ENCODE measurements at regions not wholly inside any gene's neighbourhood (a gene's known extent, or its start where the extent isn't known, plus 50 kb on each side); places are given as distances from the start of the nearest gene placed in this dataset.
"Not testable (repeated sequence)": the region's sequence is repeated elsewhere in the genome, so short reads cannot be mapped to it uniquely, and the experiment has no call there.

- not testable (repeated sequence) for DNase-seq
These were observed 51.7 kb downstream of the PPIAL4C start for GRCh38 chr1:149635290-149635899.

- peak; percentile 35 to 93 (median 82) for DNase-seq
These were observed 52.9 kb downstream of the PPIAL4C start for GRCh38 chr1:149636286-149637122.

DNA sequence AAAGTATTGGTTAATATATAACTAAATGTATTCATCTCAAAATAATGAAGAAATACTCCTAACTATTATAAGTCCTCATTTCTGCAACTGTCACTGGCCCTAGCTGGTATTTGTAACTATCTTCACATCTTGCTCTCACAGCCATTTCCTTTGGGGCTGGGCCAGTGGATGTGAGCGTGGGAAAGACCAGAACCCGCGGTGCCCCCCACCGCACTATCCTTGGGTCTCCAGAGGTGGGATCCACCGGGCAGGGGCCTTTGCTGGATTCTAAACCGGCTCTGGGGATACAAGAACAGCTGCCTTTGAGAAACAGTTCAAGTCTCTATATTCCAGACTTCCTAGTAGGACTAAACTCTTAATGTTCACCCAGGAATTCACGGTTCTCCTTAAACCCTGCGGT lies 54.8 kb downstream of the PPIAL4C start:
- DNase-seq: not testable (repeated sequence)

DNA sequence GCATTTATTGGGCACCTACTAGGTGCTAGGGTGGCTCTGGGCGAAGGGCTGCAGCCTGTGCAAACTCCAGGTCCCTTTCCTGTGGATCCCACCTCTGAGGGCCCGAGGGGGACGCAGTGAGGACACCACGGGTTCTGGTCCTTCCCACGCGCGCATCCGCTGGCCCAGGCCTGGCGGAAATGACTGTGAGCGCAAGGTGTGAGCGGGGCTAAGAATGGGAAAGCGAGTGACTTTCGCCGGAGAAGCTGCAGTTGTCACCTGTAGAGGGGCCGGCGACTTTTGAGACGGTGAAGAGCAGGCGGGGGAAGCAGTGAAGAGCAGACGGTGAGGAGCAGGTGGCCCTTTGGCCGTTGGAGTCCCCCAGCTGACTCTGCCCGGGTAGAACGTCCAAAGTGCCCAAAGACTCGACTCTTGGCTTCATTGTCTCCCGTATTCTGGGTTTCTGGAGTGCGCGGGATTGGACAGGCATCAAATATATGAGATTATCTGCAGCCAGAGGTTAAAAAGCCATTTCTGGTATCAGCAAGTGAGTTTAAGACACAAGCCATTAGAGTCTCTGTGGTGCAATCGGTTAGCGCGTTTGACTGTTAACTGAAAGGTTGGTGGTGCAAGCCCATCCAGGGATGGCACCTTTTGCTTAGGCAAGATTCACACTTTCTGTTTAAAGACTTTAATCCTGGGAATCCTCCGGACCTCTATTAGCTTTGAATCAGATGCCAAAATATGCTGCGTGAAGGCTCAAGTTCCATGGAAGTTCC lies 55.4 kb downstream of the PPIAL4C start:
- not testable (repeated sequence) for DNase-seq

- DNase-seq: not testable (repeated sequence)
These were observed 57.5 kb downstream of the PPIAL4C start for GRCh38 chr1:149641179-149641578.

GRCh38 chr1:149644818-149645217 lies 61.2 kb downstream of the PPIAL4C start:
- not testable (repeated sequence) for DNase-seq

- peak in 4 of 14 donors; percentile 3 to 15 (median 11) for DNase-seq
These were observed 62.8 kb downstream of the PPIAL4C start for GRCh38 chr1:149646360-149647017.

- DNase-seq: peak in 2 of 14 donors; percentile 1 to 9
These were observed 63.3 kb downstream of the PPIAL4C start for GRCh38 chr1:149647018-149647373.

DNA sequence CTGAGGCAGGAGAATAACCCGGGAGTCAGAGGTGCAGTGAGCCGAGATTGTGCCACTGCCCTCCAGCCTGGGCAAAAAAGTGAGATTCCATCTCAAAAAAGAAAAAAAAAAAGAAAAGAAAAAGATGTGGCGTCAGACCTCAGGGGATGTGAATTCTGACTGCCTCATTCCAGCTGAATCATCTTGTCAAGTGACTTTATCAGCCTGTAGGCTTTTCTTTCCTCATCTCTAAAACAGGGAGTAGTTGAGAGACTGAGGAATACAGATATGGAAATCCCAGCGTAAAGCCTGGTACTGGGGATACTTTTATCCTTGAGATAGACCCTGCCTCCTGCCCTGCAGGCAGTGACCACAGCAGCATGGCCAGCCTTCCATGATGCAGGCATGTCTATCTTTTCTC lies 74.1 kb downstream of the PPIAL4C start:
- DNase-seq: not testable (repeated sequence)

DNA sequence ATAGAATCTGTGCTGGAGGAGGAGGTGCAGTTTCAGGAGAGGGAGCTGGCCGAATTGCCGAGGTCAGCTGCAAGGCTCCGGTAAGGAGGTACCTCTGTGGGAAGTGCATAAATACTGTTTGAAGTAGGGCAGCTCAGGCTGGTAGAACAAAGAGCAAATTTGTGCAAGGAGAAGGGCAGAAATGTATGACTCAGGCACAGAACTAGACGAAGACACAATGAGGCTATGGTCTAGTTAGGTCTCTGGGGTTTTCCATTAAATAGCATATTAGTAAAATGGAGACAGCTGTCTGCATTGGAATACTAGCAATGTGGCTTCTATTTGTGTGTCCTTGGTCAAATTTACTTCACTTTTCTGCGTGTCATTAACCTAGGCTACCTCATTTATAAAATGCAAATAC lies 74.5 kb downstream of the PPIAL4C start:
- not testable (repeated sequence) for DNase-seq

DNA sequence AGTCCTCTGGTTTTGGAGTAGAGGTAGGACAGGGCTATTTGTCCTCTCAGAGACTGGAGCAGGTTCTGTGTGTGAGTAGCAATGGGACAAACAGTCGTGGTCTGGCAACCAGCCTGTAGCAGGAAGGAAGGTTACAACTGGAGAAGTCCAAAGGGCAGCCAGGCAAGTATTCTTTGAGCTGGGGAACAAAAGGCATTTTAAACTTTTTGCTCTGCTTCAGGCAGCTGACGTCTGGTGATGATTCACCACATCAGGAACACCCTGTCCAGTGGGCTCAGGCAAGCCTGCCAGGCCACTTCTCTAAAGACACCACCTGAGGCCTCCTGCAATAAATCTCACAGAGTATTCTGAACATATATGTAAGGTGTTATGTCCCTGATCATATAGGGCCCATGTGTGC lies 81.0 kb downstream of the PPIAL4C start:
- not testable (repeated sequence) for DNase-seq

- not testable (repeated sequence) for DNase-seq
These were observed 81.4 kb downstream of the PPIAL4C start for GRCh38 chr1:149665033-149665432.

DNA sequence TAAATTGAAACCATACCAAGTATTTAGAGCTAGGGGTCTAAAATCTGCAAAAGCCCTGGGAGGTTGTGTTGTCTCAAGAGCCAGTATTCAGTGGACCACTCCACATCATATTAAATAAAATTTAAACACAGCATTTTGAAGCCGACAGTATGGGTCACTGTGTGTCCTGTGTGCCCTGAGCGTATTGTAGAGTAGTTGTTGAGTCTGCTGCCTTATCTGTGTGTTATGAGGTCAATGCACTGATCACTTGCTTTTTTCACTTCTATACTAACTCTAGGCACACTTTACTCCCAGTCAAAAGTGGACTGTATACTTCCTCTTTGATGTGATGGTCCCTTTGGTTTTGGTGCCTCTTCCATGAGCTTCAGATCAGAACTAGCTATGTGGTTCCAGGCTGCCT lies 81.9 kb downstream of the PPIAL4C start:
- not testable (repeated sequence) for DNase-seq

DNA sequence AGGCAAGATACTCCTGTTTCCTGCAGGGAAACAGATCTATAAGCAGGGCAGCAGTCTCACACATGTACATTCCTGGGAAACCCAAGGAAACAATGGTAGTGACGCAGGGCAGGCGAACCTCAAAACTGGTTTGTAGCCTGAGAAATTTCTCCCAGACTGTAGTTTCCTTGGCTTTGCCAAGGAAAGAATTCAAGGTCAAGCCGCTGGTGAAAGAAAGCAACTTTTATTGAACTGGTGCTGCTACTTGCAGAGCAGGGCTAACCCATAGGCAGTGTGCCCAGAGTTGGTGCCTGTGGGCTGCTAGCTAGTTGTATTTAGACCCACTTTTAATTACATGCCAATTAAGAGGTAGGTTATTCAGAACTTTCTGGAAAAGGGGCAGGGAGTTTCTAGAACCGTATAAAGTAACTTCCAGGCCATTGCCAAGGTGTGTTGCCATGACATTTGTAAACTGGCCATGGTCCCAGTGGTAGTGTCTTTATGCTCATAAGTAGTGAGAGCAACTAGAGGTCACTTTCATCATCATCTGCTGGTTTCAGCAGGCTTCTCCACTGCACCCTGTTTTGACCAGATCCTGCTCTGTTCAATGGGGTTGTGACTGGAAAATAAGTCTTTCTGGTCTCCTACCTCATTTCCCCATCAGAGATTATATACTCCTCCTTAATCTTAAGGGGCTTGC lies 89.7 kb downstream of the PPIAL4C start:
- DNase-seq: peak in 1 of 14 donors; percentile 2

DNA sequence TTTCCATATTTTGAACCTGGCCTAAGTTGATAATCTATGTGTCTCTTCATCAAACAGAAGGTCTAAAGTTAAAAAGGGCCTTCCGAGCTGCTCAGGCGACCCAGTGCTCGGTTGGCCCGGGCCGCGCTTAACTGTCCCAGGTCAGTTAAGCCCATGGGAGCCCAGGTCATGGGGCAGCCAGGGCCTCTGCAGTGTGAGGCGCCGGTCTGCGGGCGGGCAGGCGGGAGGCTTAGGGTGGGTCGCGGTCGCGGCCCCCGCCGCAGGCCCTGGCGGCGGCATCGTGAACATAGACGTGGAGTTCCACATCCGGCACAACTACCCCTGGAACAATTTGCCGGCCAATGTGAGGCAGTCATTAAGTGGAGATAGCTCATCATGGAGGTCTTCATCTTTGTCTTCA lies 91.3 kb downstream of the PPIAL4C start:
- not testable (repeated sequence) for DNase-seq

DNA sequence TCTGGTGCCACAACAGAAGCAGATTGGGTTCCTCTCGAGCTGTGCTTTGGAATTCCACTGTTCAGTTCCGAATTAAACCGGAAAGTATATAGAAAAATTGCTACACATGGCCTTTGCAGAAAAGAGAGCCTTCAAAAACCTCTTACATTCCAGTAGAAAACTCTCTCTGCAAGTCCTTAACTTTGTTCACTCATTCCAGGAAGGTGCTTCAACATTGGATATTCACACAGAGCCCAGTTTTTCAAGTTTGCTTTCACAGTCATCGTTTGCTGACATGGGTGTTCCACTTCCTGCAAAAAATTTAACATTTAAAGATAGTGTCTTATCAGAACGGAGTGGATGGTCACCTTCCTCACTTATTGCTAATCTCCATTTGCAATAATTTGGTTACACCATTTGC lies 93.7 kb downstream of the PPIAL4C start:
- not testable (repeated sequence) for DNase-seq

DNA sequence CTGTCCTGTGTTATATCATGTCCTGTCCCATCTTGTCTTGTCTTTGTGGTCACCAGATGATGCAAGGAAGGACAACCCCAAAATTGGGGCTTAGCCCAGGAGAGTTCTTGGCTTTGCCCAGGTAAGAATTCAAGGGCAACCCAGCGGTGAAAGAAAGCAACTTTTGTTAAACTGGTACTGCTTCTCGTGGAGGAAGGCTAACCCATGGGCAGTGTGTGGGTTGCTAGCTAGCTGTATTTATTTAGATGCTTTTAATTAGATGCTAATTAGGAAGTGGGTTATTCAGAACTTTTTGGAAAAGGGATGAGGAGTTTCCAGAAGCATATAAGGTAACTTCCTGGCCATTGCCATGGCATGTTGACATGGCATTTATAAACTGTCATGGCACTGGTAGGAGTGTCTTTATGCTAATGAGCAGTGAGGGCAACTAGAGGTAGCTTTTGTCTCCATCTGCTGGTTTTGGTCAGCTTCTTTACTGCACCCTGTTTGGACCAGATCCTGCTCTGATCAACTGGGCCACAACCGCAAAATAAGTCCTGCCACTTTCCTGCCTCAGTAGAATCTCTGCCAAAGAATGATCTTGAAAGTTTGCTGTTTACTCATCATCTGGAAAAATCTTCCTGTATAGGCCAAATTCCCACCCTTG lies 95.8 kb upstream of the FCGR1A start:
- DNase-seq: not testable (repeated sequence)

- not testable (repeated sequence) for DNase-seq
These were observed 91.1 kb upstream of the FCGR1A start for GRCh38 chr1:149691399-149691798.

DNA sequence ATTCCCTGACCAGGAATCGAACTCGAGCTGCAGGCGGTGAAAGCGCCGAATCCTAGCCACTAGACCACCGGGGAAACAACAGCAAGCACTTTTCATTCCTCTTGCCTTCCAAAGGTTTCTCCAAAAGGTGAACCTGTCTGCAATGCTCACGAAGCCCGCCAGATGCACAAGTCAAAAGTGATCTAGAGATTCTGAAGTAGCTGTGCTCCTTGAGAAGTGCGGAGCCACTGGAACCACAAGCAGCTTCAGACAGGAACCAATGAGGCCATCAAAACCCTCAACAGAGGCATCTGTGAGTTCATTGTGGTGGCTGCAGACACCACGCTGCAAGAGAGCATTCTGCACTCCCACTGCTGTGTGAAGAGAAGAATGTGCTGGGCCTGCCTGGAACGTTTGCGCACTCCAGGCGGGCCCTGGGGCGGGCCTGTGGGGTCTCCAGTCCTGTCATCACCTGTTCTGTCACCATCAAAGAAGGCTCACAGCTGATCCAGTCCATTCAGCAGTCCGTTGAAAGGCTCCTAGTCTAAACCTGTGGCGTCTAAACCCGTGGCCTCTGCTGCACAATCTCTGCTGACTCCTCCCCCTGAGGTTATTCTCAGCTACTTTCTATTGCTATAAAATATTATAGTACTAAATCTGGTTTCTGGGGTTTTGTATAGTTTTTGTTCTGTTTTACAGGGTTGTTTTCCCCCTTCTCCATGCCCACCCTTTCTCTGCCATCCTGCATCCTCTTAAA lies 89.5 kb upstream of the FCGR1A start:
- not testable (repeated sequence) for DNase-seq

DNA sequence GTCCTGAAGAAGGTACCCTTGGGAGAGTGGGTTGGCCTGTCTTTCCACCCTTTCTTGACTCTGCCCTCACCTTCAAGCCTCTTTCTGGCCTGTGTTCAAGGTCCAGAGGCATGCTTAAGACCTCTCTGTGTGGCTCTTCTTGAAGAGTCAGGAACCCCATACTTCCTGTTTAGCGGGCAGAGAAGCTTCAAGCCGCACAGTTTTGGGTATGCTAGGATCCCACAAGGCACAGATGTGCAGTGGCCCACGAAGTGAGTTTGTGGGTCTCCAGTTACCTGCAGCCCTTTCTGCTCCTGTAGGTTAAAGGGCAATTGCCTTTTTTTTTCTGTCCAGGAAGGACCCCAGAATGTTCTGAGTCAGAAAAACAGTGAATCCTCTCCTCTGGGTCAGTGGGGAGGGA lies 87.4 kb upstream of the FCGR1A start:
- not testable (repeated sequence) for DNase-seq

- DNase-seq: not testable (repeated sequence)
These were observed 82.3 kb upstream of the FCGR1A start for GRCh38 chr1:149700220-149700619.

Data from C1 segment of cervical spinal cord (tissue), 14 donors.